ENCODE measurements at regions not wholly inside any gene's neighbourhood (a gene's known extent, or its start where the extent isn't known, plus 50 kb on each side); places are given as distances from the start of the nearest gene placed in this dataset.

DNA sequence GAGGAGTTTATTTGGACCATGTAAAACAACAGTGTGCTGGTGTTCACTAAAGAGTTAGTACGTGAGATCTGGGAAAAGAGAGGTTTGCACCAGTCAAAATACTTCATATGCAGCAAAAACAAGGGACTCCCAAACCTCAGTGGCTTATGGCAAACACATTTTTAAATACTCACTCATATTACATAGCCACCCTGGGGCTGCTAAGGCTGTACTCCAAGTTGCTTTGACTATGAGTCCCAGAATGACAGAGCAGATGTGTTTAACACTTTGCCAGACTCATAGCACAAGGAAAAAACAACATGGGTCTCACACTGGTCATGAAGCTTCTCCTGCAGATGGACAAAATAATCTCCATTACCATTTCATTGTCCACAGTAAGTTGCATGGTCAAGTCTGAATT, 202.8 kb upstream of the GRIA4 start:
- H3K9me3 ChIP-seq: no peaks in the 10 kb centered on the region
- TF ChIP-seq, protein P1, sequence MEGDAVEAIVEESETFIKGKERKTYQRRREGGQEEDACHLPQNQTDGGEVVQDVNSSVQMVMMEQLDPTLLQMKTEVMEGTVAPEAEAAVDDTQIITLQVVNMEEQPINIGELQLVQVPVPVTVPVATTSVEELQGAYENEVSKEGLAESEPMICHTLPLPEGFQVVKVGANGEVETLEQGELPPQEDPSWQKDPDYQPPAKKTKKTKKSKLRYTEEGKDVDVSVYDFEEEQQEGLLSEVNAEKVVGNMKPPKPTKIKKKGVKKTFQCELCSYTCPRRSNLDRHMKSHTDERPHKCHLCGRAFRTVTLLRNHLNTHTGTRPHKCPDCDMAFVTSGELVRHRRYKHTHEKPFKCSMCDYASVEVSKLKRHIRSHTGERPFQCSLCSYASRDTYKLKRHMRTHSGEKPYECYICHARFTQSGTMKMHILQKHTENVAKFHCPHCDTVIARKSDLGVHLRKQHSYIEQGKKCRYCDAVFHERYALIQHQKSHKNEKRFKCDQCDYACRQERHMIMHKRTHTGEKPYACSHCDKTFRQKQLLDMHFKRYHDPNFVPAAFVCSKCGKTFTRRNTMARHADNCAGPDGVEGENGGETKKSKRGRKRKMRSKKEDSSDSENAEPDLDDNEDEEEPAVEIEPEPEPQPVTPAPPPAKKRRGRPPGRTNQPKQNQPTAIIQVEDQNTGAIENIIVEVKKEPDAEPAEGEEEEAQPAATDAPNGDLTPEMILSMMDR (IDR thresholded peaks at IDR 0.05): no peak
- no peak for TF ChIP-seq POLR2A (IDR thresholded peaks at IDR 0.05; ENCODE audit: low read depth)
- TF ChIP-seq POLR2AphosphoS5 (IDR thresholded peaks at IDR 0.05): no peak
- TF ChIP-seq EP300 (IDR thresholded peaks at IDR 0.05): no peak
- intact Hi-C loops (cut with DNase I): no loop called here
- no peak overlapping the region for H3K4me3 ChIP-seq
- no peaks in the 10 kb centered on the region for H3K36me3 ChIP-seq
- no peaks in the 10 kb centered on the region for H3K27me3 ChIP-seq
- no peak overlapping the region for H3K27ac ChIP-seq (replicated peaks in 1 of 4)
- 88% methylated on average over 1 of the region's 1 CpG for WGBS
- H3K4me1 ChIP-seq: no peaks in the 10 kb centered on the region
- no peak for DNase-seq (ENCODE audit: extremely low spot score)

DNA sequence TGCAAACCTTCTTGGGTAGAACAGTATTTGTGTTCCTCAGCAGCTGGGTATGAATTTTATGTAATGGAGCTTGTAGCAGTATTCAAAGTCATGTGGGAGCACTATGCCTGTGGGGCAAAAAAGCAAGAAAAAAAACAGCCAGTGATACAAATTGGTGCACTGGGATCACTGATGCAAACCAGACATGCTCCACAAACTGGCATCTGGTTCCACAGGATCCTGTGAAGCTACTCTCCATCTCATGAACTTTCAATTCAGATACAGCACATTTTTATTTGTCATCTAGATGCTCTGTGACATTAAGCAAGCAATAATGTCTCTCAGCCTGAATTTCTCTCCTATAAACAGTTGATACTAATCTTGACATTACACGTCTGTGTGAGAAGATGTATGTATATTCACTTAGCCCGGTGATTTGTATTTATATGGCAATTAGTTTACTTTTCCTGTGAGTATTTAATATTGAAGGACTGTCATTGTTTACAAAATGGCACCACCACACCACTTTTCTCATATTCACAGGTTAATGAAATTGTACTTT, 208.5 kb upstream of the GRIA4 start:
- no peaks in the 10 kb centered on the region for H3K9me3 ChIP-seq
- H3K36me3 ChIP-seq: no peaks in the 10 kb centered on the region
- no peak overlapping the region for H3K4me3 ChIP-seq
- H3K27me3 ChIP-seq: no peaks in the 10 kb centered on the region
- TF ChIP-seq POLR2A (IDR thresholded peaks at IDR 0.05; ENCODE audit: low read depth) (no peak), EP300 (IDR thresholded peaks at IDR 0.05) (no peak), POLR2AphosphoS5 (IDR thresholded peaks at IDR 0.05) (no peak)
- TF ChIP-seq, protein P1 (IDR thresholded peaks at IDR 0.05): no peak
- no peak for DNase-seq (ENCODE audit: extremely low spot score)
- 39% methylated on average over 2 of the region's 2 CpGs for WGBS
- H3K27ac ChIP-seq (replicated peaks in 1 of 4): no peak overlapping the region
- intact Hi-C loops (cut with DNase I): no loop called here
- no peaks in the 10 kb centered on the region for H3K4me1 ChIP-seq

DNA sequence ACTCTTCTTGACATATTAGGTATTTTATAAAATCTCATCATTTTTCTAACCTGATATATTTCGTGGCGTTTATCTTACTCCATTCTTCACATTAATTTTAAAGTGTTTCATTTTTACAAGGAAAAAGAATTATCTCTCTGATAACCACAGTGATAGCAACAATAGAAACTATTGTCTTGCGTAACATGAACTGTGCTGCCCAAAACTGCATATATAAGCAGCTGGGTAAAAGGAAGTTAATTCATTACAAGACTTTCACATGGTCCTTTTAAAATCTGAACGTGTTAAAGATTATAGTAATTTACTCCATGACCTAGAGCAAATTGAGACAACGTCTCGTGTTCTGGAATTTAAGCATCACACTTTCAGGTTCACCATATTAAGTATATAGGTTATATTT, 210.4 kb upstream of the GRIA4 start:
- TF ChIP-seq POLR2AphosphoS5 (IDR thresholded peaks at IDR 0.05): no peak
- no peak for TF ChIP-seq POLR2A (IDR thresholded peaks at IDR 0.05; ENCODE audit: low read depth)
- no peak for TF ChIP-seq EP300 (IDR thresholded peaks at IDR 0.05)
- no peaks in the 10 kb centered on the region for H3K27me3 ChIP-seq

DNA sequence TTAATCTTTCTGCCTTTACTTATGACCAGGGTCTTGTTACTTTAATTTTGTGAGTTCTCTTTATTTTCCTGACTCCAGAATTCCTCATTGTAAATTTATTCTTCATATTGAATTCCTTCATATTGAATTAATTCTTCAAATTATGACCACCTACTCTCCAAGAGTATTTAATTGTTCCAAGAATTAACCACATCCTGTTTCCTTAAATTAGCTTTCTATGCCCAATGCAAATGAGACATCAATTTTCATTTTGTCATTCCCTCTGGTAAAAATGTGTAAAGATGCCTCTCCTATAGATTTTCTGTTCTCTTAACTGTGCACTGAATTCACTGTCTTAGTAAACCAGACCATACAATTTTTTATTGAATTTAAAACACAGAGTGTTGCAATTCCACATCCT, 211.2 kb upstream of the GRIA4 start:
- no peak for TF ChIP-seq EP300 (IDR thresholded peaks at IDR 0.05)
- no peak for TF ChIP-seq POLR2AphosphoS5 (IDR thresholded peaks at IDR 0.05)
- TF ChIP-seq, protein P1 (IDR thresholded peaks at IDR 0.05): no peak
- TF ChIP-seq POLR2A (IDR thresholded peaks at IDR 0.05; ENCODE audit: low read depth): no peak
- Histone ChIP-seq H3K27me3 (no peaks in the 10 kb centered on the region), H3K9me3 (no peaks in the 10 kb centered on the region), H3K4me1 (no peaks in the 10 kb centered on the region), H3K27ac (replicated peaks in 1 of 4) (no peak overlapping the region), H3K36me3 (no peaks in the 10 kb centered on the region), H3K4me3 (no peak overlapping the region)
- no peak for DNase-seq (ENCODE audit: extremely low spot score)
- intact Hi-C loops (cut with DNase I): no loop called here

More for the DNA sequence above, 210.4 kb upstream of the GRIA4 start:
- Histone ChIP-seq H3K9me3 (no peaks in the 10 kb centered on the region), H3K4me1 (no peaks in the 10 kb centered on the region), H3K4me3 (no peak overlapping the region), H3K27ac (replicated peaks in 1 of 4) (no peak overlapping the region), H3K36me3 (no peaks in the 10 kb centered on the region)
- intact Hi-C loops (cut with DNase I): no loop called here
- DNase-seq (ENCODE audit: extremely low spot score): no peak
- 71% methylated on average over 6 of the region's 6 CpGs for WGBS

DNA sequence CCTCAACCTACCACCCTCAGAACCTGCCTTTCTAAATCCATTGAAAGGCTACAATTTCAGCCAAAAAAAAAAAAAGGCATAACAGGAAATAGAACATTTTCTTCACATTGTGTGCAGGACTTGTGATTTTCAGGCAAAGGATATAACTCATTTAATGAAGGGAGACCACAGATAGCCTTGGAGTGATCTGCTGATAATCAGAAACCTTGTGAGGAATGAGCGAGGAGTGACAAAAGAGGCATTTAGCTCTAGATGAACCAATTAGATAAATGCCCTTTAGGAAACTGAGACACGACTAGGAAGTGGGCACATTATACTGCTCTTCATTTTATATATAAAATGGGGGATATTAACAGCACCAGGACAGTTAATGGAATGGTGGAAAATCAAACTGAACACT, 216.5 kb upstream of the GRIA4 start:
- Histone ChIP-seq H3K27ac (replicated peaks in 1 of 4) (no peak overlapping the region), H3K4me3 (no peak overlapping the region), H3K36me3 (no peaks in the 10 kb centered on the region), H3K4me1 (no peaks in the 10 kb centered on the region), H3K27me3 (peaks cover 0 to 3% (median 0%) of the 10 kb centered on the region in 4 donors), H3K9me3 (no peaks in the 10 kb centered on the region)
- DNase-seq (ENCODE audit: extremely low spot score): no peak
- intact Hi-C loops (cut with DNase I): no loop called here
- TF ChIP-seq, protein P1 (IDR thresholded peaks at IDR 0.05): no peak
- no peak for TF ChIP-seq EP300 (IDR thresholded peaks at IDR 0.05)
- WGBS: 92% methylated on average over 2 of the region's 2 CpGs

Measured in esophagus muscularis mucosa (tissue), 4 donors.